Epithelial cell of esophagus (primary cell): ENCODE measurements at regions not wholly inside any gene's neighbourhood (a gene's known extent, or its start where the extent isn't known, plus 50 kb on each side); places are given as distances from the start of the nearest gene placed in this dataset.

ENCODE experiments used
- DNase-seq: peaks from one replicate; pipeline ENCODE4 v3.0.0; 2010; ENCODE audit warnings: low read depth
- H3K4me3 ChIP-seq: 2 replicates; pipeline ENCODE4 v1.5.1; 2011; ENCODE audit warnings: mild to moderate bottlenecking, low read length, control low read depth
- CTCF ChIP-seq: IDR thresholded peaks from 2 replicates; pipeline ENCODE4 v1.5.1; 2011; ENCODE audit warnings: low read depth, mild to moderate bottlenecking, low read length, control low read depth, inconsistent platforms; ENCODE audit not compliant: insufficient read depth; ENCODE audit errors: missing control alignments

GRCh38 chr2:71277536-71278103 lies 50.7 kb upstream of the PAIP2B start:
- TF ChIP-seq CTCF = peak; percentile 32
- peak; percentile 9 for DNase-seq
- H3K4me3 ChIP-seq = no peak overlapping the region

GRCh38 chr2:71277147-71277475 lies 50.2 kb upstream of the PAIP2B start:
- TF ChIP-seq CTCF = no peak
- peak overlapping the region; percentile 51 for H3K4me3 ChIP-seq
- no peak for DNase-seq

- peak; percentile 1 for TF ChIP-seq CTCF
- DNase-seq = peak; percentile 84
- peak overlapping the region; percentile 51 for H3K4me3 ChIP-seq
Observed at GRCh38 chr2:71276311-71277146, 49.6 kb upstream of the PAIP2B start.
